ENCODE measurements at regions not wholly inside any gene's neighbourhood (a gene's known extent, or its start where the extent isn't known, plus 50 kb on each side); places are given as distances from the start of the nearest gene placed in this dataset.

DNA sequence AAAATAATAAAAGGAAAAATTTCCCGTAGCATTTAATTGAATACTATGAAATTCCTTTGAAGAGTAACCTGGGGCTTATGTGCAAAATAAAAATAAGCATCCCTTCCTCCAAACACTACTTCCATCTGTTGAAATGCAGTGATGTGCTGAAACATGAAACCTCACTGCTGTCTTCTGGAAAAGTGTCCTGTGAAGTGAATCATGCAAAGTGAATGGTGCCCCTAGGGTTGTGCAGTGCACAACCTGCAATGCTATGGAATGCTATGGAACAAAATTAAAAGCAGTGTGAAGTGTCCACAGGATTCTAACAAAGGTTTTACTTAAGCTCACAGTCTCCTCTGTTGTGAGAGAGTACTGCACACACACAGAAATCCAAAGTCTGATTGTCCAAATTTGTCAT, 480.9 kb downstream of the ETV1 start:
- ATAC-seq (ENCODE audit: low read depth): no peak
- Mint-ChIP-seq H3K36me3 (no peaks in the 10 kb centered on the region), H3K27ac (no peak overlapping the region), H3K4me3 (no peak overlapping the region), H3K27me3 (no peaks in the 10 kb centered on the region), H3K9me3 (peaks cover 6% of the 10 kb centered on the region), H3K4me1 (no peaks in the 10 kb centered on the region)
- no peak for DNase-seq (ENCODE audit: low spot score in 2 of 2)

DNA sequence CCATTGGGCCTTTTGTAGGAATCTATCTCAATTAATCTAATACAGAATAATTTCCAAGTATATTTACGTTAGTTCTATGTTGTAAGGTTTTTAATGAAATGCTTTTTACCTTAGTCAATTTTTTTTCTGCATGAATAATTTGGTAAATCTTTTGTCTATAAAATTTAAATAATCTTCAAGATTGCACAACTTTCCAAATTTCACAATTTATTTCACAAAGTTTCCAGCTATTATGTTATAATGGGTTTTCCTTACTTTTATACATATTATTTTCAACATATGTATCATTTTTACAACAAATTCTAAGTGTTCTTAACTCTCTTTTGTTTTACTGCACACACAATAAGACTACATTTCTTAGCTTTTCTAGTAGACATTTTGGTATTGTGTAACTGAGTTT, 470.7 kb downstream of the ETV1 start:
- H3K36me3 Mint-ChIP-seq: no peaks in the 10 kb centered on the region
- peaks cover 2% of the 10 kb centered on the region for H3K9me3 Mint-ChIP-seq
- no peak overlapping the region for H3K4me3 Mint-ChIP-seq
- no peaks in the 10 kb centered on the region for H3K27me3 Mint-ChIP-seq
- DNase-seq (ENCODE audit: low spot score in 2 of 2) (no peak), ATAC-seq (ENCODE audit: low read depth) (no peak)
- H3K27ac Mint-ChIP-seq: no peak overlapping the region
- no peaks in the 10 kb centered on the region for H3K4me1 Mint-ChIP-seq

DNA sequence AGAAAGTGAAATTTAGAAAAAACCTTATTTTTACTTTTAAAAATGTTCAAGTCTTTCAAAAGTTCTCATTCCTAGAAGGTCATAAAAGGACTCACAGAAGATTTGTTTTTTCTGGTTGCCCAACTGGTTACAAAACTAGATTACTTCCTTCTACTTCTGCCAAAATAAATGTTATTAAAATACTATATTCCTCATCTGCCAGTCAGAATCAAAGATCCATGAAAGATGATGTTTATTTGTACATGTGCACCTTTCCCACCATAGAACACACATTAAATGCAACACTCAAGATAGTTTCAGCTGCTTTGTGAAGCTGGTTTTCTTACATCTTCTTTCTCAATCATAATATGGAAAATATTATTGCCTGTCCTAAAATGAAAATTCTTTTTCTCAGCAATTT, 465.4 kb downstream of the ETV1 start:
- ATAC-seq (ENCODE audit: low read depth) (no peak), DNase-seq (ENCODE audit: low spot score in 2 of 2) (no peak)
- Mint-ChIP-seq H3K4me3 (no peak overlapping the region), H3K4me1 (no peaks in the 10 kb centered on the region), H3K27ac (no peak overlapping the region), H3K36me3 (no peaks in the 10 kb centered on the region), H3K27me3 (no peaks in the 10 kb centered on the region), H3K9me3 (no peaks in the 10 kb centered on the region)

DNA sequence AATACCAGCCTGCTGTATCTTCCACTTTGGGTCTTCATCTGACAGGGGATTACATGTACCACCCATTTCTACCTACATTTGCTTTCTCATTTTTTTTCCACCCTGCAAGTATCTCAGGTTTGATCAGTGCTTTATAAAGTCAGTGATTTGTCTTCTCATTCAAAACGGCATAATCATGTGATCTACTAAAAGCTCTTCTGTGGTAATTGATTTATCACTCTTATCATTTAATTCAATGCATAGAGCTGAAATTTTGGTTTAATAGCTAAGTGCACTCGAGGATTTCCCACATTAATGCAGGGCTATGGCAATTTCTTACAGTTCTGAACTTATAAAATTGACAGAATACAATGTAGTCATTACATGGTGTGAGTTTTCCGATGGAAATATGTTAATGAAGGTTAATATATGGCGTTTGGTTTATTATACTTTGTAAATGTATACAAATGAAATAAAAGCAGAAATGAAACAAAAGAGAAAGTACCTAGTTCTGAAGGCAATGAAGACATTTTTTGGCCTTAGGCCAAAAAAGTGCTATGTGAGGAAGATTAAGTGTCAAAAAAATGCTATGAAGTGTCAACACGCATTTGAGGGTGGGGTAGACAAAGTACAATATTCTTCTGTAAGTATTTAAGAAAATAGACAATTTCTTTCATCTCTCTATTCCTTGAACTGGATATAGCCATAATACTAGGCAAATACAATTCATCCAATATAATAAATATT, 457.3 kb downstream of the ETV1 start:
- Mint-ChIP-seq H3K4me3 (no peak overlapping the region), H3K4me1 (no peaks in the 10 kb centered on the region), H3K36me3 (no peaks in the 10 kb centered on the region), H3K27me3 (no peaks in the 10 kb centered on the region), H3K27ac (no peak overlapping the region), H3K9me3 (no peaks in the 10 kb centered on the region)
- ATAC-seq (ENCODE audit: low read depth) (no peak), DNase-seq (ENCODE audit: low spot score in 2 of 2) (no peak)

DNA sequence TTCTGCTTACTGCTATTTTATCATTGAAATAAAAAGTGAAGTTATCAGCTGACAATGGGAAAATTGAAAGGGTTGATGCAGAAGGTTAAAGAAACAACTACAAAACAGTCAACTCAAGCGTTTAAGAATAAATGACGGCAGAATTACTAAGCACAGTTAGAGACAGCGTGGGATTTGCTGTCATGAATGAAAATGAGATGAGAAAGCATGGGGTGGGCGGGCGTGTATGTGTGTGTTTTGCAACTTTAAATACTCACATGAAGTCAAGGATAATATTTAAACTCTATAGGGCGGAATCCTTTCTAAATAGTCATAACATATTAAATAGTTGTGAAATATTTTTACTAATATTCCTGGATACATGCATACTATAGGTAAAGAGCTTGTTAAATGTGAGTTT, 450.8 kb downstream of the ETV1 start:
- H3K36me3 Mint-ChIP-seq: no peaks in the 10 kb centered on the region
- no peak overlapping the region for H3K4me3 Mint-ChIP-seq
- H3K4me1 Mint-ChIP-seq: no peaks in the 10 kb centered on the region
- H3K27me3 Mint-ChIP-seq: no peaks in the 10 kb centered on the region
- DNase-seq (ENCODE audit: low spot score in 2 of 2): no peak
- no peak overlapping the region for H3K27ac Mint-ChIP-seq
- no peaks in the 10 kb centered on the region for H3K9me3 Mint-ChIP-seq
- no peak for ATAC-seq (ENCODE audit: low read depth)

DNA sequence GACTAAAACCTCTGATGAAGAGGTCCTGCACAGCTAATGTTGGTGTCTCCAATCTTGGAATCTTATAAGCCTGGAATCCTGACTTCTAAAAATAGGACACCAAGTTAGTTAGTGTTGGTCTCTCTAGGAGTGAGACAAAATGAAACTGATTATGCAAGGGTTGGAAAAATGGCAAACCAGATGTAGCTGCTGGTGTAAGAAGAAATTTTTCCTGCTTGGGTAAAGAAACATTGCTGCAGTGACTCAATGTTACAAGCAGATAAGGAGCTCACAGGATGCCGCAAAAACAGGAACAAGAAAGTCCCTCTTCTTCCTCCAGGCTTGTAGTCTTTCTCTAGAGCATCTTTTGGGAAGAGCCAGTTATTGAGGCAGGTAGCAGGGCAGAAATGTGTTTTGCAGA, 449.0 kb downstream of the ETV1 start:
- H3K27ac Mint-ChIP-seq: no peak overlapping the region
- H3K4me1 Mint-ChIP-seq: no peaks in the 10 kb centered on the region
- no peaks in the 10 kb centered on the region for H3K9me3 Mint-ChIP-seq
- H3K4me3 Mint-ChIP-seq: no peak overlapping the region
- H3K27me3 Mint-ChIP-seq: no peaks in the 10 kb centered on the region
- no peak for ATAC-seq (ENCODE audit: low read depth)
- no peak for DNase-seq (ENCODE audit: low spot score in 2 of 2)
- H3K36me3 Mint-ChIP-seq: no peaks in the 10 kb centered on the region

DNA sequence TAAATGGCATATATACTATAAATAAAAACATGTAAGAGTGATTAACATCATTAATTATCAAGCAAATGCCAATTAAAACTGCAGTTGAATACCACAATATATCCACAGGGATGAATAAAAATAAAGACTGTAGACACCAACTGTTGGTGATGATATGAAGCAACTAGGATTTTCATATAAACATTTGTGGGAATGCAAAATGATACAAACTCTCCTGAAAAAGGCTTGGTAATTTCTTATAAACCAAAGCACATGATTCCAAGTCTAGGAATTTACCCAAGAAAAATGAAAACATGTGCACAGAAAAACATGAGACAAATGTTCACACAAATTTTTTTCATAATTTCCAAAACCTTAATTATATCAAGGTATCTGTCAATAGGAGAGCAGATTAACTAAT, 448.1 kb downstream of the ETV1 start:
- no peak for DNase-seq (ENCODE audit: low spot score in 2 of 2)
- H3K4me1 Mint-ChIP-seq: no peaks in the 10 kb centered on the region
- H3K4me3 Mint-ChIP-seq: no peak overlapping the region
- no peaks in the 10 kb centered on the region for H3K9me3 Mint-ChIP-seq
- H3K36me3 Mint-ChIP-seq: no peaks in the 10 kb centered on the region
- no peaks in the 10 kb centered on the region for H3K27me3 Mint-ChIP-seq
- no peak overlapping the region for H3K27ac Mint-ChIP-seq
- no peak for ATAC-seq (ENCODE audit: low read depth)

DNA sequence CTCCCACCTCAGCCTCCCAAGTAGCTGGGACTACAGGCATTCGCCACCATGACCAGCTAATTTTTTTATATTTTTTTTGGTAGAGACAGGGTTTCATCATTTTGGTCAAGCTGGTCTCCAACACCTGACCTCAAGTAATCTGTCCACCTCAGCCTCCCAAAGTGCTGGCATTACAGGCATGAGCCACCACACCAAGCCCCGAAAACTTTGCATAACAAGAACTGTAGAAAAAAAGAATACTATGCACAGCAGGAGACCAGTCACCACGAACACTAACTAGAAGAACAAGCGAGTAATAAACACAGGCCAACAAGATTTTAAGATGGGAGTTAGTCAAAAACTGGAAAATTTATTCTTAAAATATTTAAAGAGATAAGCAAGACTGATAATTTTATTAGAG, 447.0 kb downstream of the ETV1 start:
- Mint-ChIP-seq H3K9me3 (no peaks in the 10 kb centered on the region), H3K27ac (no peak overlapping the region), H3K4me1 (no peaks in the 10 kb centered on the region), H3K4me3 (no peak overlapping the region), H3K36me3 (no peaks in the 10 kb centered on the region), H3K27me3 (no peaks in the 10 kb centered on the region)
- DNase-seq (ENCODE audit: low spot score in 2 of 2) (no peak), ATAC-seq (ENCODE audit: low read depth) (no peak)

DNA sequence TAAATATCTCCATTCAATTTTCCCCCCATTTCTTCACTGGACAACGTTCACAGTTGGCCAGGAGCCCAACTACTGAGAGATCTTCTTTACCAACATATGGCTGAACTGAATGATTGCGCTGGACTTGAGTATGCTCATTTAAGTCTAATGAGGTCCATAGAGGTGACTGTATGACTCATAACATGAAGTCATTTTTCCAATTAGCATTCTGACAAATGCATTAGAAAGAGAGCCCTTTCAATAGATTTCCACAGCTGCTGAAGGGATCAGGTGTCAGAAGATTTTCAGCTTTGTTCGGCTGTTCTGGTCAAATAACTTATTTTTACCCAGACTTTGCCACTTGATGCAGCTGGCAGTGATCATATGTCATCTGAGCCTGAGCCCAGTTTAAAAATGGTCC, 438.0 kb downstream of the ETV1 start:
- no peak for ATAC-seq (ENCODE audit: low read depth)
- Mint-ChIP-seq H3K27ac (no peak overlapping the region), H3K4me1 (no peaks in the 10 kb centered on the region), H3K36me3 (no peaks in the 10 kb centered on the region), H3K4me3 (no peak overlapping the region), H3K9me3 (no peaks in the 10 kb centered on the region), H3K27me3 (no peaks in the 10 kb centered on the region)
- no peak for DNase-seq (ENCODE audit: low spot score in 2 of 2)

DNA sequence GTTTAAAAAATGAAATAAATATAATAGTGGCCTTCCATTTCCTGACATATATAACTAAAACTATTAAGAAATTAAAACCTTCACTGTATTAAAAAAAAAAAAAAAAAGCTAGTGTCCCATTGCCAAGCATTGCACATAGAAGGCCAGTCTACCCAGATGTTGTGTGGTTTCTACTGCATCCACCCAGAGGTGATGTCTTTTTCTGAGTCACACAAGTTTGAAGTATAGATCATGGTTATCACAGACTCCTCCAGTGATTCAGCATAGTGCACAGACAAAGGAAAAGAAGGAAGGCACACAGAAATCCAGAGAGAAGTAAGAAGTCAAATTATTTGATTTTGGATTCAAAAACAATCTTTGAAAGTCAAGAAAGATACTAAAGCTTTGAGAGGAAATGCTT, 429.0 kb downstream of the ETV1 start:
- Mint-ChIP-seq H3K27ac (no peak overlapping the region), H3K9me3 (peaks cover 2% of the 10 kb centered on the region), H3K4me3 (no peak overlapping the region), H3K36me3 (no peaks in the 10 kb centered on the region), H3K27me3 (no peaks in the 10 kb centered on the region), H3K4me1 (no peaks in the 10 kb centered on the region)
- DNase-seq (ENCODE audit: low spot score in 2 of 2) (no peak), ATAC-seq (ENCODE audit: low read depth) (no peak)

DNA sequence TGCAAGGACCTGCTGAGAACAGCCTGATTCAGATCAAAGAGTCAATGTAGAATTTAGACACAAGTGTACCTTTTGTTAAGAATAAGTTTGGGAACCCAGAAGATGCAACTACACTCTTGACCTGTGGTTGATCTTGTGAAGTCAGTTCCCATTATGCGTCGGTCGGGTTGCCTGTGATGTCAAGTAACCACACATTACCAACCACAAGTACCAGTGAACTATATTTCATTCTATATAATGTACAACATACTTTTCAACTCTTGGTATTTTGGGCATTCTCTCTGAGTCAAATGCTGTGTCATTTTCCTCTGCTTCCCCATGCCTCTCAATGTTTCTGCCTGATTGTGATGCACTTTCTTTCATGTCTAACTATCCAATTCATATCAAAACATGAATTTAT, 426.2 kb downstream of the ETV1 start:
- Mint-ChIP-seq H3K36me3 (no peaks in the 10 kb centered on the region), H3K4me1 (no peaks in the 10 kb centered on the region), H3K9me3 (peaks cover 2% of the 10 kb centered on the region), H3K4me3 (no peak overlapping the region), H3K27me3 (no peaks in the 10 kb centered on the region), H3K27ac (no peak overlapping the region)
- no peak for ATAC-seq (ENCODE audit: low read depth)
- no peak for DNase-seq (ENCODE audit: low spot score in 2 of 2)

DNA sequence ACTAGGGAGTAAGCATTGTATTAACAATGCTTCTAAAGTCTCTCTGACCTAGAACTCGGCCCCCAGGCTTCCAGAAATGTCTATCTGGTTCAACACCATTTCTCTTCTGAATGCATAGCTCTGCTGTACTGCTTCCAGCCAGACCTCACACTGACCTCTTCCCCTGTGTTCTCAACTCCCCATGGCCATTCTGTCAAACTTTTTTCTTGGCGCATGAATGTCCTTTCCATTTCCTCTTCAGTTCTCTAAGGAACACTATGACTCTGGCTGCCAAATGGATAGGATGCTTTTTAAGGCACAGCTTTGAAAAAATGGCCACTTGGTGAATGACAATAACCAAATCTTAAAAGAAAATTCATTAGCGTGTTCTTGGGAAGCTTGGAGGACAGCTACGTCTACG, 425.8 kb downstream of the ETV1 start:
- no peak overlapping the region for H3K27ac Mint-ChIP-seq
- no peaks in the 10 kb centered on the region for H3K27me3 Mint-ChIP-seq
- ATAC-seq (ENCODE audit: low read depth) (no peak), DNase-seq (ENCODE audit: low spot score in 2 of 2) (no peak)
- no peaks in the 10 kb centered on the region for H3K36me3 Mint-ChIP-seq
- no peak overlapping the region for H3K4me3 Mint-ChIP-seq
- H3K9me3 Mint-ChIP-seq: peaks cover 4% of the 10 kb centered on the region
- H3K4me1 Mint-ChIP-seq: no peaks in the 10 kb centered on the region

DNA sequence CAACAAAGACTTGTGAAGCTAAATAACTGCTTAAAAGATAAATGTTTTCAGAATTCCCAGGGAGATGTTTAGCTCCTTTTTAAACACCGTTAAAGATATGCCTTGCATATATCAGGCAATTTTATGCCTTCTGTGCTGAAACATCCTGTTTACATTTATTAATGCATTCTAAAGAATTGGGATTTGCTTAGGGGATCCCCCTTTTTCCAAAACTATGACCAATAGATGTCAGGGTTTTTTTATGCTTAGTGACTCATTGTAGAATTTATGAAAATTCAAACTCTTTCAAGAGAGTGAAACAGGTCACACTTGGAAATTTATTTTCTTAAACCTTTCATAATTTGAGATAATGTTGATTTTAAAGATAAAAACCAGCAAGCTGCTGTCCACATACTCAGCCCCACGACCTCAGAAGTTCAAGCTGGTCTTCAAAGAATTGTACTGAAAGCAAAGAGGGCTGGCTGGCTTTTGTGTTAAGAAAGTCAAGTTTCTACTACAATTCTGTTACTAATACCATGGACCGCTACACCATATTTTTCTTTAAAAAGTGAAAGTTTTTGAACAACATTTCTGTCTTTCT, 411.8 kb downstream of the ETV1 start:
- no peak overlapping the region for H3K27ac Mint-ChIP-seq
- H3K36me3 Mint-ChIP-seq: no peaks in the 10 kb centered on the region
- no peaks in the 10 kb centered on the region for H3K4me1 Mint-ChIP-seq
- ATAC-seq (ENCODE audit: low read depth): no peak
- H3K9me3 Mint-ChIP-seq: no peaks in the 10 kb centered on the region
- no peak overlapping the region for H3K4me3 Mint-ChIP-seq
- H3K27me3 Mint-ChIP-seq: no peaks in the 10 kb centered on the region
- no peak for DNase-seq (ENCODE audit: low spot score in 2 of 2)

DNA sequence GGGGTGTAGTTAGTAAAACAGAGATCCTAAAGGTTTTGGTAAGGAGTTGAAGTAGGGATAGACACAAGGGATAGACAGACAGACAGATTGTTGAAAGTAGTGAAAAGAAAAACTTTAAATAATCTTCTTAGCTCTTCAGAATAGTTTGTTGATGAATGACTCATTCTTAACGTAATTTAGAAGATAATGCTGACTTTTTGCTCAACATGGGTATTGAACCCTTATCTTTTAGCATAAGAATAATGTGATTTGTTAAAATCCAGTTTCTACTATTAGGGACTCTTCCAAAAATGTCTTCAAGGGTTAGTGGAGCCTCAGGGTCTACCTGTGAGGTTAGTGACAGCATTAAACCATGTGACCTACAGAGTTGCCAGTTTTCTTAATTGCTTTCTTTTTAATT, 411.2 kb downstream of the ETV1 start:
- H3K4me1 Mint-ChIP-seq: no peaks in the 10 kb centered on the region
- peaks cover 1% of the 10 kb centered on the region for H3K9me3 Mint-ChIP-seq
- H3K36me3 Mint-ChIP-seq: no peaks in the 10 kb centered on the region
- no peak for ATAC-seq (ENCODE audit: low read depth)
- H3K4me3 Mint-ChIP-seq: no peak overlapping the region
- no peak overlapping the region for H3K27ac Mint-ChIP-seq
- no peaks in the 10 kb centered on the region for H3K27me3 Mint-ChIP-seq
- DNase-seq (ENCODE audit: low spot score in 2 of 2): no peak

DNA sequence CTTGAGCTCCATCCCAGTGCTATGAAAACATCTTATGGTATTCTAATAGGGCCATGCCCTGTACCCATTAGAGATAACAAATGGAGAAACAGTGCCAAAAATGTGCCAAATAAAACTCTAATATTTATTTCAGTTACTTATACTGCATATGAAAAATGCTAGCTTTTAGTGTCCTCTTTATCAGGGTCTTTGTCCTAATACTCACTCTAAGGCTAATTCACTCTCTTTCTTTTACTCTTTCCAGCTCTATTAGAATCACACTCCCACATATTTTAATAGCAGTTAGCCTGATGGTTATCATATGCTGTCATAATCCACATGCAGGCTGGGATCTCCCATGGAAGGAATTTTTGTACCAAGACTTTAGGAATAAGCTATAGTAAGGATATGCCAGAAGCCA, 408.4 kb downstream of the ETV1 start:
- Mint-ChIP-seq H3K4me1 (no peaks in the 10 kb centered on the region), H3K36me3 (no peaks in the 10 kb centered on the region), H3K27ac (no peak overlapping the region), H3K4me3 (no peak overlapping the region), H3K27me3 (no peaks in the 10 kb centered on the region), H3K9me3 (peaks cover 2% of the 10 kb centered on the region)
- no peak for DNase-seq (ENCODE audit: low spot score in 2 of 2)
- ATAC-seq (ENCODE audit: low read depth): no peak

Data from memory B cell (primary cell).